ENCODE measurements at regions not wholly inside any gene's neighbourhood (a gene's known extent, or its start where the extent isn't known, plus 50 kb on each side); places are given as distances from the start of the nearest gene placed in this dataset.

GRCh38 chr7:18177129-18177814 is 149.6 kb upstream of the PRPS1L1 start:
- Histone ChIP-seq H3K9me3 (ENCODE audit: control insufficient read depth in 2 of 3, insufficient read depth in 1 of 3, low read length in 3 of 3) (no peaks in the 10 kb centered on the region), H3K36me3 (ENCODE audit: control insufficient read depth in 2 of 3, insufficient read depth in 3 of 3, low read length in 3 of 3) (no peaks in the 10 kb centered on the region), H3K27me3 (ENCODE audit: control insufficient read depth, insufficient read depth, low read length) (no peaks in the 10 kb centered on the region), H3K4me3 (ENCODE audit: low read length in 3 of 3) (no peak overlapping the region), H3K27ac (ENCODE audit: low read depth in 2 of 2, low read length in 2 of 2) (no peak overlapping the region), H3K4me1 (ENCODE audit: control insufficient read depth in 2 of 3, insufficient read depth in 2 of 3, low read depth in 1 of 3, low read length in 3 of 3) (no peaks in the 10 kb centered on the region), H3K9ac (ENCODE audit: low read length in 3 of 3) (no peak overlapping the region)
- intact Hi-C loops (cut with DNase I), result no loop called here
- DNase-seq, result no peak
- TF ChIP-seq CTCF (IDR thresholded peaks at IDR 0.05; ENCODE audit: borderline replicate concordance, extremely low read depth, insufficient read depth), result no peak
- FAIRE-seq, result no peak

GRCh38 chr7:18177815-18178660 is 150.4 kb upstream of the PRPS1L1 start:
- no peak for TF ChIP-seq CTCF (IDR thresholded peaks at IDR 0.05; ENCODE audit: borderline replicate concordance, extremely low read depth, insufficient read depth)
- Histone ChIP-seq H3K36me3 (ENCODE audit: control insufficient read depth in 2 of 3, insufficient read depth in 3 of 3, low read length in 3 of 3) (no peaks in the 10 kb centered on the region), H3K9me3 (ENCODE audit: control insufficient read depth in 2 of 3, insufficient read depth in 1 of 3, low read length in 3 of 3) (no peaks in the 10 kb centered on the region), H3K4me1 (ENCODE audit: control insufficient read depth in 2 of 3, insufficient read depth in 2 of 3, low read depth in 1 of 3, low read length in 3 of 3) (no peaks in the 10 kb centered on the region), H3K9ac (ENCODE audit: low read length in 3 of 3) (no peak overlapping the region), H3K4me3 (ENCODE audit: low read length in 3 of 3) (no peak overlapping the region), H3K27me3 (ENCODE audit: control insufficient read depth, insufficient read depth, low read length) (no peaks in the 10 kb centered on the region), H3K27ac (ENCODE audit: low read depth in 2 of 2, low read length in 2 of 2) (no peak overlapping the region)
- intact Hi-C loops (cut with DNase I), result no loop called here
- DNase-seq, result no peak
- no peak for FAIRE-seq

- H3K4me3 ChIP-seq (ENCODE audit: low read length in 3 of 3), result no peak overlapping the region
- FAIRE-seq, result no peak
- H3K36me3 ChIP-seq (ENCODE audit: control insufficient read depth in 2 of 3, insufficient read depth in 3 of 3, low read length in 3 of 3), result no peaks in the 10 kb centered on the region
- no peaks in the 10 kb centered on the region for H3K4me1 ChIP-seq (ENCODE audit: control insufficient read depth in 2 of 3, insufficient read depth in 2 of 3, low read depth in 1 of 3, low read length in 3 of 3)
- no peak overlapping the region for H3K27ac ChIP-seq (ENCODE audit: low read depth in 2 of 2, low read length in 2 of 2)
- H3K9ac ChIP-seq (ENCODE audit: low read length in 3 of 3), result no peak overlapping the region
- no peaks in the 10 kb centered on the region for H3K9me3 ChIP-seq (ENCODE audit: control insufficient read depth in 2 of 3, insufficient read depth in 1 of 3, low read length in 3 of 3)
- DNase-seq, result no peak
- H3K27me3 ChIP-seq (ENCODE audit: control insufficient read depth, insufficient read depth, low read length), result no peaks in the 10 kb centered on the region
- TF ChIP-seq CTCF (IDR thresholded peaks at IDR 0.05; ENCODE audit: borderline replicate concordance, extremely low read depth, insufficient read depth), result no peak
- intact Hi-C loops (cut with DNase I), result no loop called here
These were observed 151.4 kb upstream of the PRPS1L1 start for GRCh38 chr7:18179093-18179492.

Measured in kidney (tissue), 13 donors.